K562 (cell line): ENCODE measurements at regions not wholly inside any gene's neighbourhood (a gene's known extent, or its start where the extent isn't known, plus 50 kb on each side); places are given as distances from the start of the nearest gene placed in this dataset.
A peak's percentile ranks its signal among the peaks of the same experiment; 100 is the strongest.

Experiments used
- ATAC-seq: fragments of 200-7000 bp; cut with Tn5 transposase; 3 replicates; pipeline ENCODE4 v1.9.1; 2020; ENCODE audit warnings: moderate library complexity
- BruUV-seq: library from RNA; stranded (reverse); fragments of 400-500 nt; replicated peaks from 2 replicates; lab custom pipeline; 2021; lab: Mats Ljungman, UMichigan
- CTCF ChIA-PET: fragments of 300-600 bp; formaldehyde crosslinking; extraction: SDS; loops from one replicate; lab custom pipeline; 2021; ENCODE audit warnings: low intra/inter-chr PET ratio; lab: Yijun Ruan, JAX
- POLR2A ChIA-PET: fragments of 300-600, 350-650 bp; sonication (Branson Sonifier 250); formaldehyde crosslinking; extraction: SDS; loops from one replicate; lab custom pipeline; 2021; ENCODE audit warnings: antibody characterized with exemption, inconsistent platforms; lab: Yijun Ruan, JAX
- DNase-seq, 4 experiments: peaks; one replicate each; pipeline versions ENCODE4 v3.0.0 to v3.0.0-alpha.2; 2011 to 2018; ENCODE audit warnings: low spot score in 3 of 4, mixed read lengths in 3 of 4; ENCODE audit errors: extremely low read depth in 1 of 4
- FAIRE-seq: peaks from 2 replicates; lab custom pipeline; 2011; peaks lifted over from hg19 to GRCh38; lab: Jason Lieb, UNC
- H2AFZ ChIP-seq: 2 replicates; pipeline ENCODE4 v1.6.0; 2011; ENCODE audit warnings: low read depth, low read length, control low read depth, inconsistent platforms
- H3K27ac ChIP-seq: fragments of 200-600 bp; 3 replicates; pipeline ENCODE4 v1.8.0; 2011; ENCODE audit warnings: low read depth, mild to moderate bottlenecking, control low read depth, inconsistent platforms, low read length, moderate library complexity, mixed read lengths; ENCODE audit errors: extremely low read depth
- H3K27me3 ChIP-seq, 2 experiments: fragments of 300-600 bp in 1 of 2; 2 replicates in 1 of 2; 3 replicates in 1 of 2; pipeline versions ENCODE4 v1.6.0 to v1.8.0; 2011; ENCODE audit warnings: inconsistent platforms in 2 of 2, low read length in 2 of 2, mild to moderate bottlenecking in 1 of 2, mixed read lengths in 1 of 2, moderate library complexity in 1 of 2; ENCODE audit not compliant: control insufficient read depth in 2 of 2, insufficient read depth in 2 of 2
- H3K36me3 ChIP-seq: fragments of 300-600 bp; 3 replicates; pipeline ENCODE4 v1.8.0; 2011; ENCODE audit warnings: mild to moderate bottlenecking, low read length, inconsistent platforms; ENCODE audit not compliant: control insufficient read depth, insufficient read depth
- H3K4me1 ChIP-seq, 2 experiments: fragments of 200-600 bp in 1 of 2; replicated peaks in 1 of 2; 2 replicates in 1 of 2; 3 replicates in 1 of 2; pipeline versions ENCODE4 v1.5.1 to v1.8.0; 2011; ENCODE audit warnings: inconsistent platforms in 2 of 2, low read length in 2 of 2, mild to moderate bottlenecking in 1 of 2, mixed read lengths in 1 of 2, moderate library complexity in 1 of 2; ENCODE audit not compliant: control insufficient read depth in 2 of 2, insufficient read depth in 2 of 2
- H3K4me2 ChIP-seq: 2 replicates; pipeline ENCODE4 v1.6.1; 2011; ENCODE audit warnings: low read length, control low read depth, inconsistent platforms, mixed read lengths; ENCODE audit not compliant: insufficient read depth
- H3K4me3 ChIP-seq: fragments of 200-600 bp; sonication (generic), shearing (Covaris generic); 2 replicates; pipeline ENCODE4 v1.5.1; 2016; ENCODE audit warnings: control low read depth, inconsistent platforms
- H3K79me2 ChIP-seq: fragments of 200-600 bp; 3 replicates; pipeline ENCODE4 v1.8.0; 2011; ENCODE audit warnings: low read length, inconsistent platforms; ENCODE audit not compliant: control insufficient read depth, insufficient read depth
- H3K9ac ChIP-seq, 2 experiments: 2 replicates each; pipeline versions ENCODE4 v1.6.0 to v1.6.1; 2011; ENCODE audit warnings: low read depth in 2 of 2, low read length in 2 of 2, control low read depth in 1 of 2, inconsistent platforms in 1 of 2, mild to moderate bottlenecking in 1 of 2, mixed read lengths in 1 of 2; ENCODE audit not compliant: insufficient read depth in 1 of 2
- H3K9me1 ChIP-seq: one replicate; pipeline ENCODE4 v1.6.0; 2011; ENCODE audit warnings: inconsistent platforms, mild to moderate bottlenecking, low read length, moderate library complexity; ENCODE audit not compliant: control insufficient read depth, insufficient read depth
- H3K9me3 ChIP-seq: replicated peaks from 2 replicates; pipeline ENCODE4 v1.5.1; 2011; ENCODE audit warnings: low read depth, low read length, inconsistent platforms; ENCODE audit not compliant: control insufficient read depth, insufficient read depth
- H4K20me1 ChIP-seq: replicated peaks from 2 replicates; pipeline ENCODE4 v1.6.1; 2011; ENCODE audit warnings: low read length, inconsistent platforms, mixed read lengths; ENCODE audit not compliant: control insufficient read depth, insufficient read depth
- AFF1 ChIP-seq, 2 experiments: fragments of 450-650 bp; IDR thresholded peaks; 2 replicates each; pipeline ENCODE4 v1.6.1; 2018; ENCODE audit warnings: mild to moderate bottlenecking in 2 of 2, low read depth in 1 of 2; ENCODE audit not compliant: partially characterized antibody in 2 of 2
- ARID1B ChIP-seq: fragments of 450-650 bp; IDR thresholded peaks from 2 replicates; pipeline ENCODE4 v1.6.1; 2016; ENCODE audit warnings: antibody characterized with exemption, mild to moderate bottlenecking, inconsistent platforms
- CBX5 ChIP-seq: IDR thresholded peaks from 2 replicates; pipeline ENCODE4 v1.6.1; 2014; ENCODE audit warnings: low read depth, borderline replicate concordance
- DEAF1 ChIP-seq: fragments of 450-650 bp; formaldehyde crosslinking; IDR thresholded peaks from 2 replicates; pipeline ENCODE4 v1.4.0; 2020; ENCODE audit warnings: mild to moderate bottlenecking, moderate library complexity
- ELF1 ChIP-seq: fragments of 200-800 bp; sonication (Bioruptor generic); IDR thresholded peaks from 2 replicates; pipeline ENCODE4 v1.6.1; 2016; ENCODE audit warnings: missing genetic modification characterization, missing compliant biosample characterization
- MECOM ChIP-seq: fragments of 250-450 bp; sonication (Bioruptor Pico); IDR thresholded peaks from 2 replicates; pipeline ENCODE4 v1.8.0; 2022; ENCODE audit warnings: inconsistent platforms
- NCOA4 ChIP-seq: fragments of 450-650 bp; IDR thresholded peaks from 2 replicates; pipeline ENCODE4 v1.6.1; 2018; ENCODE audit warnings: mild to moderate bottlenecking; ENCODE audit not compliant: partially characterized antibody
- TARDBP ChIP-seq: fragments of 450-650 bp; IDR thresholded peaks from 2 replicates; pipeline ENCODE4 v1.6.1; 2016
- ZNF184 ChIP-seq: sonication (generic); formaldehyde crosslinking; IDR thresholded peaks from 2 replicates; pipeline ENCODE4 v1.5.0; 2020; ENCODE audit warnings: missing genetic modification reagents
- ZNF253 ChIP-seq: fragments of 250-450 bp; sonication (Bioruptor Pico); conservative IDR thresholded peaks from 2 replicates; pipeline ENCODE4 v1.6.1; 2021; ENCODE audit warnings: mild to moderate bottlenecking
- ZNF695 ChIP-seq: fragments of 450-650 bp; formaldehyde crosslinking; IDR thresholded peaks from 2 replicates; pipeline ENCODE4 v1.4.0; 2020; ENCODE audit warnings: mild to moderate bottlenecking, moderate library complexity
- ZNF785 ChIP-seq: fragments of 250-450 bp; sonication (Bioruptor Pico); IDR thresholded peaks from 2 replicates; pipeline ENCODE4 v1.4.0; 2020; ENCODE audit warnings: mild to moderate bottlenecking
- WGBS: fragments of 100-300 bp; shearing (Covaris generic); methylation state at CpG from one replicate; pipeline ENCODE4 v1.1.6; 2016; ENCODE audit warnings: low coverage, mixed read lengths; ENCODE audit not compliant: insufficient coverage; ENCODE audit errors: missing lambda C conversion rate; 5-methylcytosine and 5-hydroxymethylcytosine counted together
- in situ Hi-C: fragments of 300-500 bp; cut with MboI; formaldehyde crosslinking; loops from 4 replicates; pipeline ENCODE4 v1.15.0; 2018; ENCODE audit warnings: inconsistent platforms, mixed read lengths
- intact Hi-C: fragments of 100-400 bp; cut with micrococcal nuclease; formaldehyde crosslinking; loops from 2 replicates; pipeline ENCODE4 v1.14.2; 2022

- CTCF ChIA-PET = no interaction called here
- H3K4me1 ChIP-seq = peaks cover 8 to 18% of the 10 kb centered on the region in 2 experiments
- in situ Hi-C loops = no loop called here
Observed at GRCh38 chr3:152206243-152206760, 62.4 kb upstream of the MBNL1 start.

More at GRCh38 chr3:152206243-152206760, 62.4 kb upstream of the MBNL1 start:
- Histone ChIP-seq H3K27me3 (no peaks in the 10 kb centered on the region), H3K79me2 (peaks cover 25% of the 10 kb centered on the region; the same call in 2 of the 3 replicates), H4K20me1 (no peaks in the 10 kb centered on the region), H3K27ac (no peak overlapping the region), H3K9me1 (no peaks in the 10 kb centered on the region), H3K4me2 (no peak overlapping the region), H3K36me3 (no peaks in the 10 kb centered on the region), H3K9ac (no peak overlapping the region), H3K9me3 (no peaks in the 10 kb centered on the region), H2AFZ (peak overlapping the region; percentile 92; the same call in 1 of the 2 replicates), H3K4me3 (no peak overlapping the region)
- FAIRE-seq (no peak), DNase-seq (no peak), ATAC-seq (no peak)
- BruUV-seq = no TSS peak
- intact Hi-C loops = no loop called here
- POLR2A ChIA-PET = no interaction called here
- TF ChIP-seq AFF1 (IDR thresholded peaks at IDR 0.05; ENCODE audit: low read depth in 1 of 2, partially characterized antibody in 2 of 2) (no peak), CBX5 (no peak), TARDBP (no peak), DEAF1 (CRISPR knock-in tag) (no peak), ELF1 (tag) (no peak), ZNF253 (CRISPR knock-in tag) (no peak), ZNF184 (no peak), MECOM (no peak), NCOA4 (no peak), ZNF785 (no peak), ARID1B (no peak), ZNF695 (CRISPR knock-in tag) (no peak)
- WGBS = 71% methylated on average over 3 of the region's 3 CpGs
